ENCODE measurements at regions not wholly inside any gene's neighbourhood (a gene's known extent, or its start where the extent isn't known, plus 50 kb on each side); places are given as distances from the start of the nearest gene placed in this dataset.

- no peak overlapping the region for H2BK20ac ChIP-seq (ENCODE audit: low read depth, low read length, poor library complexity, severe bottlenecking)
- no peak overlapping the region for H2AK5ac ChIP-seq (ENCODE audit: insufficient read length, low read length)
- H3K56ac ChIP-seq (ENCODE audit: insufficient read length, low read depth, low read length), result no peak overlapping the region
- H3K27me3 ChIP-seq (ENCODE audit: insufficient read depth, low read length), result no peaks in the 10 kb centered on the region
- no peak for DNase-seq
- Mint-ChIP-seq H3K27me3 (ENCODE audit: low read depth) (peaks cover 1% of the 10 kb centered on the region; the same call in 1 of the 2 replicates), H3K4me1 (0 out of 4 replicates have a peak, but pooled peaks cover 2 to 4% of the 10 kb centered on the region in 2 experiments), H3K4me3 (no peak overlapping the region), H3K27ac (no peak overlapping the region), H3K9me3 (peaks cover 0 to 2% of the 10 kb centered on the region in 2 experiments; a peak in 2 of 5 replicates), H3K36me3 (ENCODE audit: insufficient read depth in 1 of 3, low read depth in 3 of 3) (0 out of 7 replicates have a peak, but pooled peaks cover 0 to 2% (median 0%) of the 10 kb centered on the region in 3 experiments)
- H2BK120ac ChIP-seq (ENCODE audit: low read depth, low read length, poor library complexity, severe bottlenecking), result no peak overlapping the region
- H3K9ac ChIP-seq (ENCODE audit: extremely low read depth, insufficient read length, low read length), result no peak overlapping the region
- H4K5ac ChIP-seq (ENCODE audit: insufficient read length, low read depth, low read length), result no peak overlapping the region
- TF ChIP-seq CTCF (conservative IDR thresholded peaks at IDR 0.05), result no peak
- no peaks in the 10 kb centered on the region for H4K20me1 ChIP-seq (ENCODE audit: control insufficient read depth, insufficient read depth, insufficient read length)
- H3T11ph ChIP-seq (ENCODE audit: low read length), result no peak overlapping the region
- no peaks in the 10 kb centered on the region for H3K9me3 ChIP-seq (ENCODE audit: control insufficient read depth, low read depth, low read length)
- no peak overlapping the region for H3K23ac ChIP-seq (ENCODE audit: insufficient read length, low read depth, low read length)
- no peak overlapping the region for H2BK15ac ChIP-seq (ENCODE audit: low read depth, low read length)
- H3K27ac ChIP-seq (ENCODE audit: insufficient read length, low read depth, low read length), result no peak overlapping the region
- H3K18ac ChIP-seq (ENCODE audit: insufficient read length, low read depth, low read length), result no peak overlapping the region
- H4K91ac ChIP-seq (ENCODE audit: insufficient read length, low read depth, low read length), result no peak overlapping the region
- no peaks in the 10 kb centered on the region for H3K79me2 ChIP-seq (ENCODE audit: insufficient read depth, low read length)
- no peak overlapping the region for H3K4me2 ChIP-seq (ENCODE audit: insufficient read depth, insufficient read length, low read length)
- H3K23me2 ChIP-seq (ENCODE audit: insufficient read length, low read depth, low read length, poor library complexity, severe bottlenecking), result no peaks in the 10 kb centered on the region
- no peak overlapping the region for H2BK5ac ChIP-seq (ENCODE audit: insufficient read length, low read length)
- no peaks in the 10 kb centered on the region for H3K4me1 ChIP-seq (ENCODE audit: insufficient read depth, low read length)
- WGBS (ENCODE audit: extremely low coverage, insufficient read length, low lambda C conversion rate), result no CpG with 5 or more reads among the region's 13 CpGs
- no peak overlapping the region for H2AFZ ChIP-seq (ENCODE audit: low read length)
- H2BK12ac ChIP-seq (ENCODE audit: insufficient read length, low read depth, low read length), result no peak overlapping the region
- no peak overlapping the region for H3K4ac ChIP-seq (ENCODE audit: low read depth, low read length)
- H4K8ac ChIP-seq (replicated peaks; ENCODE audit: insufficient read length, low read depth, low read length), result no peak overlapping the region
- no peak overlapping the region for H3K14ac ChIP-seq (ENCODE audit: insufficient read depth, low read length)
- H3K79me1 ChIP-seq (ENCODE audit: insufficient read depth, low read depth, low read length, poor library complexity, severe bottlenecking), result no peaks in the 10 kb centered on the region
These were observed 1182.6 kb downstream of the AMY1C start for GRCh38 chr1:104932030-104932915.

Measured in H9 (cell line).